ENCODE measurements at regions not wholly inside any gene's neighbourhood (a gene's known extent, or its start where the extent isn't known, plus 50 kb on each side); places are given as distances from the start of the nearest gene placed in this dataset.

- TF ChIP-seq, protein P1, sequence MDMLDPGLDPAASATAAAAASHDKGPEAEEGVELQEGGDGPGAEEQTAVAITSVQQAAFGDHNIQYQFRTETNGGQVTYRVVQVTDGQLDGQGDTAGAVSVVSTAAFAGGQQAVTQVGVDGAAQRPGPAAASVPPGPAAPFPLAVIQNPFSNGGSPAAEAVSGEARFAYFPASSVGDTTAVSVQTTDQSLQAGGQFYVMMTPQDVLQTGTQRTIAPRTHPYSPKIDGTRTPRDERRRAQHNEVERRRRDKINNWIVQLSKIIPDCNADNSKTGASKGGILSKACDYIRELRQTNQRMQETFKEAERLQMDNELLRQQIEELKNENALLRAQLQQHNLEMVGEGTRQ (IDR thresholded peaks at IDR 0.05; ENCODE audit: borderline replicate concordance, low read depth, low read length), result no peak
- no peak for TF ChIP-seq TAF1 (IDR thresholded peaks at IDR 0.05; ENCODE audit: borderline replicate concordance, low read depth, low read length)
- TF ChIP-seq, protein P2, sequence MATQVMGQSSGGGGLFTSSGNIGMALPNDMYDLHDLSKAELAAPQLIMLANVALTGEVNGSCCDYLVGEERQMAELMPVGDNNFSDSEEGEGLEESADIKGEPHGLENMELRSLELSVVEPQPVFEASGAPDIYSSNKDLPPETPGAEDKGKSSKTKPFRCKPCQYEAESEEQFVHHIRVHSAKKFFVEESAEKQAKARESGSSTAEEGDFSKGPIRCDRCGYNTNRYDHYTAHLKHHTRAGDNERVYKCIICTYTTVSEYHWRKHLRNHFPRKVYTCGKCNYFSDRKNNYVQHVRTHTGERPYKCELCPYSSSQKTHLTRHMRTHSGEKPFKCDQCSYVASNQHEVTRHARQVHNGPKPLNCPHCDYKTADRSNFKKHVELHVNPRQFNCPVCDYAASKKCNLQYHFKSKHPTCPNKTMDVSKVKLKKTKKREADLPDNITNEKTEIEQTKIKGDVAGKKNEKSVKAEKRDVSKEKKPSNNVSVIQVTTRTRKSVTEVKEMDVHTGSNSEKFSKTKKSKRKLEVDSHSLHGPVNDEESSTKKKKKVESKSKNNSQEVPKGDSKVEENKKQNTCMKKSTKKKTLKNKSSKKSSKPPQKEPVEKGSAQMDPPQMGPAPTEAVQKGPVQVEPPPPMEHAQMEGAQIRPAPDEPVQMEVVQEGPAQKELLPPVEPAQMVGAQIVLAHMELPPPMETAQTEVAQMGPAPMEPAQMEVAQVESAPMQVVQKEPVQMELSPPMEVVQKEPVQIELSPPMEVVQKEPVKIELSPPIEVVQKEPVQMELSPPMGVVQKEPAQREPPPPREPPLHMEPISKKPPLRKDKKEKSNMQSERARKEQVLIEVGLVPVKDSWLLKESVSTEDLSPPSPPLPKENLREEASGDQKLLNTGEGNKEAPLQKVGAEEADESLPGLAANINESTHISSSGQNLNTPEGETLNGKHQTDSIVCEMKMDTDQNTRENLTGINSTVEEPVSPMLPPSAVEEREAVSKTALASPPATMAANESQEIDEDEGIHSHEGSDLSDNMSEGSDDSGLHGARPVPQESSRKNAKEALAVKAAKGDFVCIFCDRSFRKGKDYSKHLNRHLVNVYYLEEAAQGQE (IDR thresholded peaks at IDR 0.05; ENCODE audit: low read depth, low read length), result no peak
- TF ChIP-seq POLR2AphosphoS5 (IDR thresholded peaks at IDR 0.05; ENCODE audit: low read depth, low read length), result no peak
- TF ChIP-seq TEAD4 (IDR thresholded peaks at IDR 0.05; ENCODE audit: borderline replicate concordance, insufficient read depth), result no peak
- TF ChIP-seq SIN3A (IDR thresholded peaks at IDR 0.05; ENCODE audit: borderline replicate concordance, low read depth, low read length), result no peak
- no peak for TF ChIP-seq MXI1 (IDR thresholded peaks at IDR 0.05; ENCODE audit: low read depth, low read length)
- TF ChIP-seq GATA2 (CRISPR knock-in tag; IDR thresholded peaks at IDR 0.05), result no peak
Observed at GRCh38 chr10:24777196-24777595, 53.5 kb upstream of the ARHGAP21 start (continued).

- Histone ChIP-seq H3K4me3 (ENCODE audit: low read depth in 2 of 2, low read length in 1 of 2) (no peak overlapping the region), H4K20me1 (ENCODE audit: insufficient read depth) (no peaks in the 10 kb centered on the region), H3K27ac (ENCODE audit: low read depth in 2 of 2, low read length in 1 of 2) (no peak overlapping the region), H3K9ac (no peak overlapping the region), H3K9me2 (no peaks in the 10 kb centered on the region), H3K79me2 (ENCODE audit: insufficient read depth) (no peaks in the 10 kb centered on the region), H3F3A (replicated peaks; ENCODE audit: insufficient read depth) (no peaks in the 10 kb centered on the region), H2AFZ (ENCODE audit: low read depth) (no peak overlapping the region), H3K36me3 (replicated peaks in 1 of 2; ENCODE audit: control insufficient read depth in 1 of 2, insufficient read depth in 2 of 2, low read length in 1 of 2) (no peaks in the 10 kb centered on the region), H3K4me1 (ENCODE audit: control insufficient read depth in 1 of 2, insufficient read depth in 2 of 2, low read depth in 1 of 2, low read length in 1 of 2) (no peaks in the 10 kb centered on the region), H3K9me3 (no peaks in the 10 kb centered on the region), H3K27me3 (ENCODE audit: insufficient read depth) (no peaks in the 10 kb centered on the region), H3K4me2 (no peak overlapping the region)
- CTCF ChIA-PET, result interaction anchor here (0.7 to 1.8 kb wide), 2 partner anchors 11 to 15 kb away, joined by 3 to 5 read pairs; no protein-coding TSS in a partner anchor
- POLR2A ChIA-PET, result no interaction called here
- 74% methylated on average over 3 of the region's 3 CpGs for WGBS (ENCODE audit: low lambda C conversion rate)
- no peak for DNase-seq
- TF ChIP-seq MXI1 (IDR thresholded peaks at IDR 0.05; ENCODE audit: low read depth, low read length) (no peak), CTCF (IDR thresholded peaks at IDR 0.05) (no peak), TCF12 (IDR thresholded peaks at IDR 0.05) (no peak), SIN3A (IDR thresholded peaks at IDR 0.05; ENCODE audit: borderline replicate concordance, low read depth, low read length) (no peak), MAX (IDR thresholded peaks at IDR 0.05; ENCODE audit: low read depth) (no peak), IRF3 (IDR thresholded peaks at IDR 0.05; ENCODE audit: low read depth, low read length) (no peak), FOXM1 (IDR thresholded peaks at IDR 0.05; ENCODE audit: low read depth) (no peak), GABPA (IDR thresholded peaks at IDR 0.05; ENCODE audit: low read depth) (no peak), RAD21 (IDR thresholded peaks at IDR 0.05; ENCODE audit: low read length) (no peak), CHD2 (IDR thresholded peaks at IDR 0.05; ENCODE audit: low read length, partially characterized antibody) (no peak), YY1 (IDR thresholded peaks at IDR 0.05; ENCODE audit: low read depth) (no peak), POLR2AphosphoS5 (IDR thresholded peaks at IDR 0.05; ENCODE audit: low read depth, low read length) (no peak), NRF1 (IDR thresholded peaks at IDR 0.05; ENCODE audit: low read depth, low read length) (no peak)
- TF ChIP-seq, protein P3, sequence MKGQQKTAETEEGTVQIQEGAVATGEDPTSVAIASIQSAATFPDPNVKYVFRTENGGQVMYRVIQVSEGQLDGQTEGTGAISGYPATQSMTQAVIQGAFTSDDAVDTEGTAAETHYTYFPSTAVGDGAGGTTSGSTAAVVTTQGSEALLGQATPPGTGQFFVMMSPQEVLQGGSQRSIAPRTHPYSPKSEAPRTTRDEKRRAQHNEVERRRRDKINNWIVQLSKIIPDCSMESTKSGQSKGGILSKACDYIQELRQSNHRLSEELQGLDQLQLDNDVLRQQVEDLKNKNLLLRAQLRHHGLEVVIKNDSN (IDR thresholded peaks at IDR 0.05; ENCODE audit: borderline replicate concordance, low read depth), result no peak
- TF ChIP-seq, protein P4, sequence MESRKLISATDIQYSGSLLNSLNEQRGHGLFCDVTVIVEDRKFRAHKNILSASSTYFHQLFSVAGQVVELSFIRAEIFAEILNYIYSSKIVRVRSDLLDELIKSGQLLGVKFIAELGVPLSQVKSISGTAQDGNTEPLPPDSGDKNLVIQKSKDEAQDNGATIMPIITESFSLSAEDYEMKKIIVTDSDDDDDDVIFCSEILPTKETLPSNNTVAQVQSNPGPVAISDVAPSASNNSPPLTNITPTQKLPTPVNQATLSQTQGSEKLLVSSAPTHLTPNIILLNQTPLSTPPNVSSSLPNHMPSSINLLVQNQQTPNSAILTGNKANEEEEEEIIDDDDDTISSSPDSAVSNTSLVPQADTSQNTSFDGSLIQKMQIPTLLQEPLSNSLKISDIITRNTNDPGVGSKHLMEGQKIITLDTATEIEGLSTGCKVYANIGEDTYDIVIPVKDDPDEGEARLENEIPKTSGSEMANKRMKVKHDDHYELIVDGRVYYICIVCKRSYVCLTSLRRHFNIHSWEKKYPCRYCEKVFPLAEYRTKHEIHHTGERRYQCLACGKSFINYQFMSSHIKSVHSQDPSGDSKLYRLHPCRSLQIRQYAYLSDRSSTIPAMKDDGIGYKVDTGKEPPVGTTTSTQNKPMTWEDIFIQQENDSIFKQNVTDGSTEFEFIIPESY (IDR thresholded peaks at IDR 0.05; ENCODE audit: borderline replicate concordance, low read depth), result no peak
Observed at GRCh38 chr10:24773939-24774589, 50.4 kb upstream of the ARHGAP21 start.
